ENCODE measurements at regions not wholly inside any gene's neighbourhood (a gene's known extent, or its start where the extent isn't known, plus 50 kb on each side); places are given as distances from the start of the nearest gene placed in this dataset.

DNA sequence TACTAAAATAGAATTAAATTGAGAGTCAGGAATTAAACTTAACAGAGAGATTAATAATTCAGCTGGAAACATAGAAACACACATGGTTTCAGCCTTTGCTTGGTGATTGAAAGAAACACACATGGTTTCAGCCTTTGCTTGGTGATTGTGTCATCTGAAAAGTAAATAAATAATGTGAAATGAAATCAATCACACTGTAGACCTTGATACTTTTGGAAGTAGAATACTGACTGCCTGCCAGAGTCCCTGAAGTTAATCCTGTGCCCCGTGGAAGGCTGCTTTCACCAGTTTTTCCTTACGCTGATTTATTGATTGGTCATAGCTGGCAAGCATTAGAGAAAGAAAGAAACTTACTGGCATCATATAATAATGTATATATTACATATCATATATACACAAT, 1252.7 kb upstream of the FAM98A start:
- H3K27ac ChIP-seq (ENCODE audit: control insufficient read depth, insufficient read depth): no peak overlapping the region
- H3K9ac ChIP-seq (ENCODE audit: control insufficient read depth, insufficient read depth, low read length): no peak overlapping the region
- H2AFZ ChIP-seq (ENCODE audit: control insufficient read depth, low read depth, low read length): no peak overlapping the region
- RAD21 ChIA-PET (ENCODE audit: unreplicated experiment): no interaction called here
- SMC1A ChIA-PET (ENCODE audit: uncharacterized antibody, unreplicated experiment): no interaction called here
- POLR2A ChIA-PET: no interaction called here
- ATAC-seq: no peak
- WGBS (ENCODE audit: insufficient coverage, insufficient replicate concordance, low lambda C conversion rate, missing lambda C conversion rate): 0% methylated on average over 2 of the region's 2 CpGs
- no TSS peak for BruUV-seq (replicated peaks)
- H3K79me2 ChIP-seq (ENCODE audit: control insufficient read depth, insufficient read depth, low read length): no peaks in the 10 kb centered on the region
- CTCF ChIA-PET: no interaction called here
- intact Hi-C loops (cut with micrococcal nuclease; ENCODE audit: unreplicated experiment): no loop called here
- H3K36me3 ChIP-seq (ENCODE audit: control insufficient read depth in 2 of 2, insufficient read depth in 2 of 2, low read length in 1 of 2): no peaks in the 10 kb centered on the region
- DNase-seq (ENCODE audit: low read depth, low spot score): no peak
- no peaks in the 10 kb centered on the region for H3K4me1 ChIP-seq (ENCODE audit: control insufficient read depth, insufficient read depth, low read length)
- H3K4me2 ChIP-seq (ENCODE audit: control insufficient read depth, insufficient read depth): no peak overlapping the region
- no peak overlapping the region for H3K4me3 ChIP-seq
- no peaks in the 10 kb centered on the region for H3K27me3 ChIP-seq (replicated peaks in 1 of 2; ENCODE audit: control insufficient read depth in 2 of 2, insufficient read depth in 2 of 2, low read length in 1 of 2)
- in situ Hi-C loops (cut with MboI): no loop called here
- H3K9me3 ChIP-seq (replicated peaks; ENCODE audit: control insufficient read depth, insufficient read depth, low read length): no peaks in the 10 kb centered on the region
- no peaks in the 10 kb centered on the region for H4K20me1 ChIP-seq (ENCODE audit: control insufficient read depth, insufficient read depth)
- no peak for FAIRE-seq
- TF ChIP-seq TCF7 (IDR thresholded peaks at IDR 0.05; ENCODE audit: borderline replicate concordance): no peak
- TF ChIP-seq, protein P1, sequence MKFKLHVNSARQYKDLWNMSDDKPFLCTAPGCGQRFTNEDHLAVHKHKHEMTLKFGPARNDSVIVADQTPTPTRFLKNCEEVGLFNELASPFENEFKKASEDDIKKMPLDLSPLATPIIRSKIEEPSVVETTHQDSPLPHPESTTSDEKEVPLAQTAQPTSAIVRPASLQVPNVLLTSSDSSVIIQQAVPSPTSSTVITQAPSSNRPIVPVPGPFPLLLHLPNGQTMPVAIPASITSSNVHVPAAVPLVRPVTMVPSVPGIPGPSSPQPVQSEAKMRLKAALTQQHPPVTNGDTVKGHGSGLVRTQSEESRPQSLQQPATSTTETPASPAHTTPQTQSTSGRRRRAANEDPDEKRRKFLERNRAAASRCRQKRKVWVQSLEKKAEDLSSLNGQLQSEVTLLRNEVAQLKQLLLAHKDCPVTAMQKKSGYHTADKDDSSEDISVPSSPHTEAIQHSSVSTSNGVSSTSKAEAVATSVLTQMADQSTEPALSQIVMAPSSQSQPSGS (IDR thresholded peaks at IDR 0.05; ENCODE audit: low read length): no peak
- TF ChIP-seq ZBED1 (IDR thresholded peaks at IDR 0.05; ENCODE audit: borderline replicate concordance): no peak
- TF ChIP-seq, protein P2, sequence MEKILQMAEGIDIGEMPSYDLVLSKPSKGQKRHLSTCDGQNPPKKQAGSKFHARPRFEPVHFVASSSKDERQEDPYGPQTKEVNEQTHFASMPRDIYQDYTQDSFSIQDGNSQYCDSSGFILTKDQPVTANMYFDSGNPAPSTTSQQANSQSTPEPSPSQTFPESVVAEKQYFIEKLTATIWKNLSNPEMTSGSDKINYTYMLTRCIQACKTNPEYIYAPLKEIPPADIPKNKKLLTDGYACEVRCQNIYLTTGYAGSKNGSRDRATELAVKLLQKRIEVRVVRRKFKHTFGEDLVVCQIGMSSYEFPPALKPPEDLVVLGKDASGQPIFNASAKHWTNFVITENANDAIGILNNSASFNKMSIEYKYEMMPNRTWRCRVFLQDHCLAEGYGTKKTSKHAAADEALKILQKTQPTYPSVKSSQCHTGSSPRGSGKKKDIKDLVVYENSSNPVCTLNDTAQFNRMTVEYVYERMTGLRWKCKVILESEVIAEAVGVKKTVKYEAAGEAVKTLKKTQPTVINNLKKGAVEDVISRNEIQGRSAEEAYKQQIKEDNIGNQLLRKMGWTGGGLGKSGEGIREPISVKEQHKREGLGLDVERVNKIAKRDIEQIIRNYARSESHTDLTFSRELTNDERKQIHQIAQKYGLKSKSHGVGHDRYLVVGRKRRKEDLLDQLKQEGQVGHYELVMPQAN (conservative IDR thresholded peaks at IDR 0.05): no peak
- no peak for TF ChIP-seq DPF2 (IDR thresholded peaks at IDR 0.05)
- TF ChIP-seq ZNF622 (IDR thresholded peaks at IDR 0.05): no peak
- TF ChIP-seq, protein P3, sequence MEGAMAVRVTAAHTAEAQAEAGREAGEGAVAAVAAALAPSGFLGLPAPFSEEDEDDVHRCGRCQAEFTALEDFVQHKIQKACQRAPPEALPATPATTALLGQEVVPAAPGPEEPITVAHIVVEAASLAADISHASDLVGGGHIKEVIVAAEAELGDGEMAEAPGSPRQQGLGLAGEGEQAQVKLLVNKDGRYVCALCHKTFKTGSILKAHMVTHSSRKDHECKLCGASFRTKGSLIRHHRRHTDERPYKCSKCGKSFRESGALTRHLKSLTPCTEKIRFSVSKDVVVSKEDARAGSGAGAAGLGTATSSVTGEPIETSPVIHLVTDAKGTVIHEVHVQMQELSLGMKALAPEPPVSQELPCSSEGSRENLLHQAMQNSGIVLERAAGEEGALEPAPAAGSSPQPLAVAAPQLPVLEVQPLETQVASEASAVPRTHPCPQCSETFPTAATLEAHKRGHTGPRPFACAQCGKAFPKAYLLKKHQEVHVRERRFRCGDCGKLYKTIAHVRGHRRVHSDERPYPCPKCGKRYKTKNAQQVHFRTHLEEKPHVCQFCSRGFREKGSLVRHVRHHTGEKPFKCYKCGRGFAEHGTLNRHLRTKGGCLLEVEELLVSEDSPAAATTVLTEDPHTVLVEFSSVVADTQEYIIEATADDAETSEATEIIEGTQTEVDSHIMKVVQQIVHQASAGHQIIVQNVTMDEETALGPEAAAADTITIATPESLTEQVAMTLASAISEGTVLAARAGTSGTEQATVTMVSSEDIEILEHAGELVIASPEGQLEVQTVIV (IDR thresholded peaks at IDR 0.05; ENCODE audit: borderline replicate concordance, partially characterized antibody): no peak
- TF ChIP-seq, protein P4, sequence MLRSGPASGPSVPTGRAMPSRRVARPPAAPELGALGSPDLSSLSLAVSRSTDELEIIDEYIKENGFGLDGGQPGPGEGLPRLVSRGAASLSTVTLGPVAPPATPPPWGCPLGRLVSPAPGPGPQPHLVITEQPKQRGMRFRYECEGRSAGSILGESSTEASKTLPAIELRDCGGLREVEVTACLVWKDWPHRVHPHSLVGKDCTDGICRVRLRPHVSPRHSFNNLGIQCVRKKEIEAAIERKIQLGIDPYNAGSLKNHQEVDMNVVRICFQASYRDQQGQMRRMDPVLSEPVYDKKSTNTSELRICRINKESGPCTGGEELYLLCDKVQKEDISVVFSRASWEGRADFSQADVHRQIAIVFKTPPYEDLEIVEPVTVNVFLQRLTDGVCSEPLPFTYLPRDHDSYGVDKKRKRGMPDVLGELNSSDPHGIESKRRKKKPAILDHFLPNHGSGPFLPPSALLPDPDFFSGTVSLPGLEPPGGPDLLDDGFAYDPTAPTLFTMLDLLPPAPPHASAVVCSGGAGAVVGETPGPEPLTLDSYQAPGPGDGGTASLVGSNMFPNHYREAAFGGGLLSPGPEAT (IDR thresholded peaks at IDR 0.05; ENCODE audit: low read depth): no peak
- TF ChIP-seq PAX5 (IDR thresholded peaks at IDR 0.05; ENCODE audit: borderline replicate concordance, low read depth, low read length): no peak
- TF ChIP-seq, protein P5, sequence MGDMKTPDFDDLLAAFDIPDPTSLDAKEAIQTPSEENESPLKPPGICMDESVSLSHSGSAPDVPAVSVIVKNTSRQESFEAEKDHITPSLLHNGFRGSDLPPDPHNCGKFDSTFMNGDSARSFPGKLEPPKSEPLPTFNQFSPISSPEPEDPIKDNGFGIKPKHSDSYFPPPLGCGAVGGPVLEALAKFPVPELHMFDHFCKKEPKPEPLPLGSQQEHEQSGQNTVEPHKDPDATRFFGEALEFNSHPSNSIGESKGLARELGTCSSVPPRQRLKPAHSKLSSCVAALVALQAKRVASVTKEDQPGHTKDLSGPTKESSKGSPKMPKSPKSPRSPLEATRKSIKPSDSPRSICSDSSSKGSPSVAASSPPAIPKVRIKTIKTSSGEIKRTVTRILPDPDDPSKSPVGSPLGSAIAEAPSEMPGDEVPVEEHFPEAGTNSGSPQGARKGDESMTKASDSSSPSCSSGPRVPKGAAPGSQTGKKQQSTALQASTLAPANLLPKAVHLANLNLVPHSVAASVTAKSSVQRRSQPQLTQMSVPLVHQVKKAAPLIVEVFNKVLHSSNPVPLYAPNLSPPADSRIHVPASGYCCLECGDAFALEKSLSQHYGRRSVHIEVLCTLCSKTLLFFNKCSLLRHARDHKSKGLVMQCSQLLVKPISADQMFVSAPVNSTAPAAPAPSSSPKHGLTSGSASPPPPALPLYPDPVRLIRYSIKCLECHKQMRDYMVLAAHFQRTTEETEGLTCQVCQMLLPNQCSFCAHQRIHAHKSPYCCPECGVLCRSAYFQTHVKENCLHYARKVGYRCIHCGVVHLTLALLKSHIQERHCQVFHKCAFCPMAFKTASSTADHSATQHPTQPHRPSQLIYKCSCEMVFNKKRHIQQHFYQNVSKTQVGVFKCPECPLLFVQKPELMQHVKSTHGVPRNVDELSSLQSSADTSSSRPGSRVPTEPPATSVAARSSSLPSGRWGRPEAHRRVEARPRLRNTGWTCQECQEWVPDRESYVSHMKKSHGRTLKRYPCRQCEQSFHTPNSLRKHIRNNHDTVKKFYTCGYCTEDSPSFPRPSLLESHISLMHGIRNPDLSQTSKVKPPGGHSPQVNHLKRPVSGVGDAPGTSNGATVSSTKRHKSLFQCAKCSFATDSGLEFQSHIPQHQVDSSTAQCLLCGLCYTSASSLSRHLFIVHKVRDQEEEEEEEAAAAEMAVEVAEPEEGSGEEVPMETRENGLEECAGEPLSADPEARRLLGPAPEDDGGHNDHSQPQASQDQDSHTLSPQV (IDR thresholded peaks at IDR 0.05): no peak
- TF ChIP-seq PAX8 (IDR thresholded peaks at IDR 0.05): no peak
- TF ChIP-seq PML (IDR thresholded peaks at IDR 0.05; ENCODE audit: low read length): no peak
- TF ChIP-seq ATF7 (IDR thresholded peaks at IDR 0.05; ENCODE audit: low read depth): no peak
- no peak for TF ChIP-seq IRF4 (IDR thresholded peaks at IDR 0.05; ENCODE audit: low read depth, low read length)
- TF ChIP-seq ZNF274 (IDR thresholded peaks at IDR 0.05; ENCODE audit: insufficient read depth, insufficient read length): no peak
- no peak for TF ChIP-seq HDGF (IDR thresholded peaks at IDR 0.05)

Measured in GM12878 (cell line).